GM21381 (cell line): ENCODE measurements at regions not wholly inside any gene's neighbourhood (a gene's known extent, or its start where the extent isn't known, plus 50 kb on each side); places are given as distances from the start of the nearest gene placed in this dataset.

Experiments used
- ATAC-seq: cut with Tn5 transposase; IDR thresholded peaks from one replicate; pipeline ENCODE4 v1.9.1; 2021; ENCODE audit warnings: mild to moderate bottlenecking, moderate library complexity; ENCODE audit not compliant: unreplicated experiment

GRCh38 chr9:97747201-97747965 is 50.2 kb upstream of the XPA start:
- no peak for ATAC-seq

GRCh38 chr9:97748525-97748924 is 51.4 kb upstream of the XPA start:
- ATAC-seq, result no peak

- ATAC-seq, result no peak
Measured at GRCh38 chr9:97749928-97750327, 52.8 kb upstream of the XPA start.

- ATAC-seq, result no peak
Measured at GRCh38 chr9:97751531-97751930, 54.4 kb upstream of the XPA start.

- no peak for ATAC-seq
Measured at GRCh38 chr9:97752274-97752673, 55.1 kb upstream of the XPA start.

GRCh38 chr9:97753364-97753763 is 56.2 kb upstream of the XPA start:
- no peak for ATAC-seq

GRCh38 chr9:97753975-97754374 is 56.8 kb upstream of the XPA start:
- ATAC-seq, result no peak

- no peak for ATAC-seq
Measured at GRCh38 chr9:97755618-97756267, 58.6 kb upstream of the XPA start.

GRCh38 chr9:97756991-97757390 is 59.9 kb upstream of the XPA start:
- no peak for ATAC-seq

- ATAC-seq, result no peak
Measured at GRCh38 chr9:97758334-97758916, 61.3 kb upstream of the XPA start.

- ATAC-seq, result no peak
Measured at GRCh38 chr9:97759581-97760288, 62.6 kb upstream of the XPA start.

GRCh38 chr9:97761056-97761598 is 64.0 kb upstream of the XPA start:
- ATAC-seq, result no peak

- no peak for ATAC-seq
Measured at GRCh38 chr9:97761879-97762278, 64.7 kb upstream of the XPA start.

- no peak for ATAC-seq
Measured at GRCh38 chr9:97763874-97764273, 66.7 kb upstream of the XPA start.

GRCh38 chr9:97766092-97766491 is 69.0 kb upstream of the XPA start:
- ATAC-seq, result no peak

GRCh38 chr9:97766610-97767009 is 69.5 kb upstream of the XPA start:
- ATAC-seq, result no peak

GRCh38 chr9:97767891-97768290 is 70.8 kb upstream of the XPA start:
- ATAC-seq, result no peak

- no peak for ATAC-seq
Measured at GRCh38 chr9:97768746-97769145, 71.6 kb upstream of the XPA start.

GRCh38 chr9:97769208-97769607 is 72.1 kb upstream of the XPA start:
- no peak for ATAC-seq

- no peak for ATAC-seq
Measured at GRCh38 chr9:97770808-97771372, 73.8 kb upstream of the XPA start.

GRCh38 chr9:97771641-97772040 is 74.5 kb upstream of the XPA start:
- ATAC-seq, result no peak
